Activated CD8-positive, alpha-beta T cell treated with anti-CD3 and anti-CD28 coated beads for 36 hours (primary cell): ENCODE measurements at regions not wholly inside any gene's neighbourhood (a gene's known extent, or its start where the extent isn't known, plus 50 kb on each side); places are given as distances from the start of the nearest gene placed in this dataset.

Experiments
- ATAC-seq: fragments of 200-7000 bp; cut with Tn5 transposase; one replicate; pipeline ENCODE4 v1.10.0; 2021; ENCODE audit warnings: mild to moderate bottlenecking, moderate library complexity
- CTCF ChIA-PET: fragments of 350-600 bp; sonication (Branson Sonifier 250); formaldehyde crosslinking; loops from one replicate; lab custom pipeline; 2021; ENCODE audit warnings: antibody characterized with exemption; lab: Charles Lee
- POLR2A ChIA-PET: fragments of 350-600 bp; sonication (Branson Sonifier 250); formaldehyde crosslinking; loops from one replicate; lab custom pipeline; 2021; ENCODE audit warnings: antibody characterized with exemption; lab: Charles Lee
- DNase-seq: peaks from one replicate; pipeline ENCODE4 v3.0.0-alpha.2; 2020
- H3K27ac Mint-ChIP-seq: one replicate; pipeline ENCODE4 v1.8.0; 2021; ENCODE audit warnings: mild to moderate bottlenecking, mixed read lengths
- H3K27me3 Mint-ChIP-seq: one replicate; pipeline ENCODE4 v1.8.0; 2021; ENCODE audit warnings: mixed read lengths
- H3K36me3 Mint-ChIP-seq: one replicate; pipeline ENCODE4 v1.8.0; 2021; ENCODE audit warnings: low read depth, mixed read lengths
- H3K4me1 Mint-ChIP-seq: one replicate; pipeline ENCODE4 v1.8.0; 2021; ENCODE audit warnings: low read depth, mixed read lengths
- H3K4me3 Mint-ChIP-seq: one replicate; pipeline ENCODE4 v1.8.0; 2021; ENCODE audit warnings: mild to moderate bottlenecking, moderate library complexity, mixed read lengths
- H3K9me3 Mint-ChIP-seq: one replicate; pipeline ENCODE4 v1.8.0; 2021; ENCODE audit warnings: mixed read lengths
- intact Hi-C: fragments of 100-400 bp; cut with micrococcal nuclease; formaldehyde crosslinking; loops from one replicate; pipeline ENCODE4 v1.10.0; 2022
- TF ChIP-seq, protein P1 (sequence below): fragments of 200-600 bp; IDR thresholded peaks from one replicate; pipeline ENCODE4 v1.8.0; 2022; ENCODE audit warnings: antibody characterized with exemption, mild to moderate bottlenecking

DNA sequence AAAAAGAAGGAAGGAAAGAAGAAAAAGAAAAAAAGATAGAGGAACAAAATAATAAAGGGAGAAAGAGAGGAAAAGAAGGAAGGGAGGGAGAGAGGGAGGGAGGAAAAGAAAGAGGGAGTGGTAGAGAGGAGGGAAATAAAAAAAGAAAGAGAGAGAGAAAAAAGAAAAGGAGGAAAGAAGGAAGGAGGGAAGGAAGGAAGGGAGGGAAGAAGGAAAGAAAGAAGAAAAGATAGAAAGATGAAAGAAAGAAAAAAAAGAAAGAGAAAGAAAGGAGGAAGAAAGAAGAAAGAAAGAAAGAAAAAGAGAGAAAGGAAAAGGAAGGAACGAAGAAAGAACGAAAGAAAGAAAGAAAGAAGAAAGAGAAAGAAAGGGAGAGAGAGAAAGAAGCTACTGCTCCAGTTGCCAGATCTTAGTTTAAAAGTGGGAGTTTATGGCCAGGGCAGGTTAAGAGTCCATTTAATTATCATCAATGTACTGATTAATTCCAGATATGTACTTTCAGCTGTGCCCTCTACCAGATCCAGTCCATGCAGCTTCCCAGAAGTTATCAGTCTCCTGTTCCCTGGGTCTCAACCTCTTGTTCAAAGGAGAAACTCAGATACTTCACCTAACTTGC is 1378.5 kb upstream of the NUDT12 start:
- POLR2A ChIA-PET: no interaction called here
- H3K36me3 Mint-ChIP-seq: no peaks in the 10 kb centered on the region
- no peak for DNase-seq
- H3K9me3 Mint-ChIP-seq: peaks cover 4% of the 10 kb centered on the region
- TF ChIP-seq, protein P1, sequence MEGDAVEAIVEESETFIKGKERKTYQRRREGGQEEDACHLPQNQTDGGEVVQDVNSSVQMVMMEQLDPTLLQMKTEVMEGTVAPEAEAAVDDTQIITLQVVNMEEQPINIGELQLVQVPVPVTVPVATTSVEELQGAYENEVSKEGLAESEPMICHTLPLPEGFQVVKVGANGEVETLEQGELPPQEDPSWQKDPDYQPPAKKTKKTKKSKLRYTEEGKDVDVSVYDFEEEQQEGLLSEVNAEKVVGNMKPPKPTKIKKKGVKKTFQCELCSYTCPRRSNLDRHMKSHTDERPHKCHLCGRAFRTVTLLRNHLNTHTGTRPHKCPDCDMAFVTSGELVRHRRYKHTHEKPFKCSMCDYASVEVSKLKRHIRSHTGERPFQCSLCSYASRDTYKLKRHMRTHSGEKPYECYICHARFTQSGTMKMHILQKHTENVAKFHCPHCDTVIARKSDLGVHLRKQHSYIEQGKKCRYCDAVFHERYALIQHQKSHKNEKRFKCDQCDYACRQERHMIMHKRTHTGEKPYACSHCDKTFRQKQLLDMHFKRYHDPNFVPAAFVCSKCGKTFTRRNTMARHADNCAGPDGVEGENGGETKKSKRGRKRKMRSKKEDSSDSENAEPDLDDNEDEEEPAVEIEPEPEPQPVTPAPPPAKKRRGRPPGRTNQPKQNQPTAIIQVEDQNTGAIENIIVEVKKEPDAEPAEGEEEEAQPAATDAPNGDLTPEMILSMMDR: peak; percentile 23
- no peak overlapping the region for H3K4me3 Mint-ChIP-seq
- H3K27me3 Mint-ChIP-seq: no peaks in the 10 kb centered on the region
- no peak for ATAC-seq
- intact Hi-C loops: no loop called here
- no peak overlapping the region for H3K27ac Mint-ChIP-seq
- CTCF ChIA-PET: no interaction called here
- no peaks in the 10 kb centered on the region for H3K4me1 Mint-ChIP-seq

- H3K36me3 Mint-ChIP-seq: no peaks in the 10 kb centered on the region
- ChIA-PET CTCF (no interaction called here), POLR2A (no interaction called here)
- H3K27ac Mint-ChIP-seq: no peak overlapping the region
- intact Hi-C loops: no loop called here
- ATAC-seq (no peak), DNase-seq (no peak)
- H3K4me3 Mint-ChIP-seq: no peak overlapping the region
- H3K4me1 Mint-ChIP-seq: no peaks in the 10 kb centered on the region
- H3K27me3 Mint-ChIP-seq: no peaks in the 10 kb centered on the region
- TF ChIP-seq, protein P1: no peak
- H3K9me3 Mint-ChIP-seq: peaks cover 6% of the 10 kb centered on the region
These were observed 1375.0 kb upstream of the NUDT12 start for GRCh38 chr5:104937598-104937997.

GRCh38 chr5:104932431-104932830 is 1369.8 kb upstream of the NUDT12 start:
- Mint-ChIP-seq H3K4me1 (no peaks in the 10 kb centered on the region), H3K36me3 (no peaks in the 10 kb centered on the region), H3K27me3 (no peaks in the 10 kb centered on the region), H3K27ac (no peak overlapping the region), H3K9me3 (peaks cover 9% of the 10 kb centered on the region), H3K4me3 (no peak overlapping the region)
- CTCF ChIA-PET: no interaction called here
- DNase-seq (no peak), ATAC-seq (no peak)
- POLR2A ChIA-PET: no interaction called here
- TF ChIP-seq, protein P1: no peak
- intact Hi-C loops: no loop called here

GRCh38 chr5:104928906-104929520 is 1366.4 kb upstream of the NUDT12 start:
- H3K36me3 Mint-ChIP-seq: no peaks in the 10 kb centered on the region
- no peak overlapping the region for H3K4me3 Mint-ChIP-seq
- H3K4me1 Mint-ChIP-seq: no peaks in the 10 kb centered on the region
- H3K9me3 Mint-ChIP-seq: peaks cover 13% of the 10 kb centered on the region
- ChIA-PET CTCF (interaction anchor here (0.6 kb wide), 1 partner anchor 11 kb away, joined by 3 read pairs; no protein-coding TSS in a partner anchor), POLR2A (no interaction called here)
- TF ChIP-seq, protein P1: no peak
- no peaks in the 10 kb centered on the region for H3K27me3 Mint-ChIP-seq
- H3K27ac Mint-ChIP-seq: no peak overlapping the region
- intact Hi-C loops: no loop called here
- no peak for DNase-seq
- ATAC-seq: no peak

- ChIA-PET POLR2A (no interaction called here), CTCF (no interaction called here)
- no peaks in the 10 kb centered on the region for H3K27me3 Mint-ChIP-seq
- TF ChIP-seq, protein P1: no peak
- DNase-seq (no peak), ATAC-seq (no peak)
- no peaks in the 10 kb centered on the region for H3K9me3 Mint-ChIP-seq
- H3K4me3 Mint-ChIP-seq: no peak overlapping the region
- H3K36me3 Mint-ChIP-seq: no peaks in the 10 kb centered on the region
- intact Hi-C loops: no loop called here
- H3K4me1 Mint-ChIP-seq: no peaks in the 10 kb centered on the region
- H3K27ac Mint-ChIP-seq: no peak overlapping the region
These were observed 1352.6 kb upstream of the NUDT12 start for GRCh38 chr5:104915226-104915625.
